A549 (cell line): ENCODE measurements at regions not wholly inside any gene's neighbourhood (a gene's known extent, or its start where the extent isn't known, plus 50 kb on each side); places are given as distances from the start of the nearest gene placed in this dataset.

ENCODE experiments used
- ATAC-seq, 2 experiments: fragments of 200-7000 bp in 1 of 2; fragments of >200 bp in 1 of 2; cut with Nextera tagmentation in 1 of 2; cut with Tn5 transposase in 1 of 2; 3 replicates each; pipeline versions ENCODE4 v1.8.0 to v1.9.1; 2018 to 2020; ENCODE audit warnings: mild to moderate bottlenecking in 1 of 2, moderate library complexity in 1 of 2
- CTCF ChIA-PET: fragments of 300-600 bp; sonication (Branson Sonifier 250); formaldehyde crosslinking; extraction: SDS; loops from one replicate; lab custom pipeline; 2021; ENCODE audit warnings: antibody characterized with exemption, inconsistent platforms; lab: Yijun Ruan, JAX
- POLR2A ChIA-PET: fragments of 350-600 bp; formaldehyde crosslinking; extraction: SDS; loops from one replicate; lab custom pipeline; 2021; ENCODE audit warnings: antibody characterized with exemption, inconsistent platforms; lab: Yijun Ruan, JAX
- DNase-seq, 2 experiments: peaks; one replicate each; pipeline versions ENCODE4 v3.0.0 to v3.0.0-alpha.2; 2011 to 2016; ENCODE audit warnings: low read depth in 1 of 2, low spot score in 1 of 2
- FAIRE-seq: peaks from 2 replicates; lab custom pipeline; 2011; peaks lifted over from hg19 to GRCh38; lab: Jason Lieb, UNC
- H3K27ac ChIP-seq, 2 experiments: fragments of >200 bp; sonication (Bioruptor Twin); formaldehyde crosslinking; 3 replicates each; pipeline ENCODE4 v1.5.1; 2016 to 2017
- H3K4me1 ChIP-seq: fragments of >200 bp; sonication (Bioruptor Twin); formaldehyde crosslinking; 3 replicates; pipeline ENCODE4 v1.6.1; 2016
- H3K4me2 ChIP-seq: fragments of >200 bp; sonication (Bioruptor Twin); formaldehyde crosslinking; 3 replicates; pipeline ENCODE4 v1.6.1; 2016
- H3K4me3 ChIP-seq: fragments of >200 bp; sonication (Bioruptor Twin); formaldehyde crosslinking; 3 replicates; pipeline ENCODE4 v1.5.1; 2016
- H3K9me3 ChIP-seq: fragments of >200 bp; sonication (Bioruptor Twin); formaldehyde crosslinking; 3 replicates; pipeline ENCODE4 v1.6.1; 2016
- BCL3 ChIP-seq: fragments of >200 bp; sonication (Bioruptor Twin); formaldehyde crosslinking; IDR thresholded peaks from 3 replicates; pipeline ENCODE4 v1.6.1; 2016
- CEBPB ChIP-seq, 2 experiments: fragments of >200 bp in 1 of 2; sonication (Bioruptor Twin) in 1 of 2; formaldehyde crosslinking in 1 of 2; IDR thresholded peaks; 2 replicates each; pipeline ENCODE4 v1.6.1; 2012 to 2016
- CHD2 ChIP-seq: fragments of 150-350 bp; IDR thresholded peaks from 2 replicates; pipeline ENCODE4 v1.6.1; 2014; ENCODE audit warnings: low read length; ENCODE audit not compliant: partially characterized antibody
- ELK1 ChIP-seq: fragments of 150-350 bp; IDR thresholded peaks from 2 replicates; pipeline ENCODE4 v1.6.1; 2014; ENCODE audit warnings: low read depth, mild to moderate bottlenecking, low read length
- HEYL ChIP-seq: fragments of 250-450 bp; sonication (Bioruptor Pico); IDR thresholded peaks from 2 replicates; pipeline ENCODE4 v1.8.0; 2021; ENCODE audit warnings: mild to moderate bottlenecking, moderate library complexity
- HOXA7 ChIP-seq: fragments of 250-450 bp; sonication (Bioruptor Pico); IDR thresholded peaks from 2 replicates; pipeline ENCODE4 v1.5.0; 2020; ENCODE audit warnings: mild to moderate bottlenecking, moderate library complexity
- KDM5A ChIP-seq: fragments of 200-600 bp; sonication (generic); IDR thresholded peaks from 2 replicates; pipeline ENCODE4 v1.6.1; 2016; ENCODE audit warnings: antibody characterized with exemption, mild to moderate bottlenecking
- MYC ChIP-seq: IDR thresholded peaks from 2 replicates; pipeline ENCODE4 v1.6.1; 2012; ENCODE audit warnings: mild to moderate bottlenecking, inconsistent platforms, low read length, improper control_type of control experiment, borderline replicate concordance
- NFE2L2 ChIP-seq: fragments of 150-350 bp; conservative IDR thresholded peaks from 2 replicates; pipeline ENCODE4 v1.6.1; 2014; ENCODE audit warnings: low read length
- NPAS2 ChIP-seq: fragments of 250-450 bp; sonication (Bioruptor Pico); IDR thresholded peaks from 2 replicates; pipeline ENCODE4 v1.8.0; 2022; ENCODE audit warnings: mild to moderate bottlenecking, moderate library complexity, borderline replicate concordance
- NR3C1 ChIP-seq: fragments of >200 bp; sonication (Bioruptor Twin); formaldehyde crosslinking; IDR thresholded peaks from 3 replicates; pipeline ENCODE4 v1.6.1; 2017
- PBX3 ChIP-seq: IDR thresholded peaks from 2 replicates; pipeline ENCODE4 v1.6.1; 2012
- PHF8 ChIP-seq: fragments of 200-600 bp; sonication (generic); IDR thresholded peaks from 2 replicates; pipeline ENCODE4 v1.6.1; 2016; ENCODE audit warnings: low read depth, mild to moderate bottlenecking, antibody characterized with exemption, moderate library complexity, borderline replicate concordance
- POLR2AphosphoS2 ChIP-seq: conservative IDR thresholded peaks from 2 replicates; pipeline ENCODE4 v1.6.1; 2012; ENCODE audit warnings: low read length, improper control_type of control experiment, inconsistent platforms
- RCOR1 ChIP-seq: fragments of 150-350 bp; IDR thresholded peaks from 2 replicates; pipeline ENCODE4 v1.6.1; 2014; ENCODE audit warnings: antibody characterized with exemption, low read length, low read depth
- RNF2 ChIP-seq: fragments of 200-600 bp; sonication (generic); IDR thresholded peaks from 2 replicates; pipeline ENCODE4 v1.6.1; 2016; ENCODE audit warnings: low read depth, mild to moderate bottlenecking, antibody characterized with exemption, moderate library complexity, borderline replicate concordance
- USF2 ChIP-seq: fragments of 450-650 bp; IDR thresholded peaks from 2 replicates; pipeline ENCODE4 v1.6.1; 2014; ENCODE audit warnings: antibody characterized with exemption
- ZC3H11A ChIP-seq: fragments of 450-650 bp; IDR thresholded peaks from 2 replicates; pipeline ENCODE4 v1.6.1; 2014; ENCODE audit warnings: antibody characterized with exemption, mild to moderate bottlenecking
- WGBS: methylation state at CpG from one replicate; pipeline ENCODE4 v1.1.6; 2017; ENCODE audit errors: missing lambda C conversion rate; 5-methylcytosine and 5-hydroxymethylcytosine counted together
- TF ChIP-seq, protein P1 (sequence below): fragments of 200-600 bp; sonication (generic); IDR thresholded peaks from 2 replicates; pipeline ENCODE4 v1.6.1; 2016; ENCODE audit warnings: antibody characterized with exemption, mild to moderate bottlenecking, moderate library complexity

DNA sequence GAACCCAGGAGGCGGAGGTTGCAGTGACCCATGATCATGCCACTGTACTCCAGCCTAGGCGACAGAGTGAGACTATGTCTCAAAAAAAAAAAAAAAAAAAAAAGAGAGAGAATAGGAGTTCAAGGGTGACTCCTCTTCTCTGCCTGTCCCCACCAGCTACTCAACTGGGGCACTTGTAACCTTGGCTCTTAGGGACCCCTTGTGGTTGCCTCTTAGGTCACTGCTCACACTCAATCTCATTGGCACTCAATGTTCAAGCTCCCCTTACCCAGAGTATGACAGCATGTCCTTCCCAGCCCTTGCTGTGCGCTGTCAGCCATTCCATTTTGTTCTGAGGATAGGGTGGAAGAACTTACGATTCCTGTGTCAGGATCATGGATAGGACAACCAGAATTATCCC, 82.4 kb upstream of the BEND4 start:
- H3K4me3 ChIP-seq = no peak overlapping the region
- 50% methylated on average over 4 of the region's 4 CpGs for WGBS
- CTCF ChIA-PET = no interaction called here
- H3K4me1 ChIP-seq = no peaks in the 10 kb centered on the region
- H3K27ac ChIP-seq = no peak overlapping the region
- no peak for DNase-seq
- ATAC-seq = no peak
- POLR2A ChIA-PET = no interaction called here
- no peak for FAIRE-seq
- H3K9me3 ChIP-seq = no peaks in the 10 kb centered on the region
- TF ChIP-seq, protein P1, sequence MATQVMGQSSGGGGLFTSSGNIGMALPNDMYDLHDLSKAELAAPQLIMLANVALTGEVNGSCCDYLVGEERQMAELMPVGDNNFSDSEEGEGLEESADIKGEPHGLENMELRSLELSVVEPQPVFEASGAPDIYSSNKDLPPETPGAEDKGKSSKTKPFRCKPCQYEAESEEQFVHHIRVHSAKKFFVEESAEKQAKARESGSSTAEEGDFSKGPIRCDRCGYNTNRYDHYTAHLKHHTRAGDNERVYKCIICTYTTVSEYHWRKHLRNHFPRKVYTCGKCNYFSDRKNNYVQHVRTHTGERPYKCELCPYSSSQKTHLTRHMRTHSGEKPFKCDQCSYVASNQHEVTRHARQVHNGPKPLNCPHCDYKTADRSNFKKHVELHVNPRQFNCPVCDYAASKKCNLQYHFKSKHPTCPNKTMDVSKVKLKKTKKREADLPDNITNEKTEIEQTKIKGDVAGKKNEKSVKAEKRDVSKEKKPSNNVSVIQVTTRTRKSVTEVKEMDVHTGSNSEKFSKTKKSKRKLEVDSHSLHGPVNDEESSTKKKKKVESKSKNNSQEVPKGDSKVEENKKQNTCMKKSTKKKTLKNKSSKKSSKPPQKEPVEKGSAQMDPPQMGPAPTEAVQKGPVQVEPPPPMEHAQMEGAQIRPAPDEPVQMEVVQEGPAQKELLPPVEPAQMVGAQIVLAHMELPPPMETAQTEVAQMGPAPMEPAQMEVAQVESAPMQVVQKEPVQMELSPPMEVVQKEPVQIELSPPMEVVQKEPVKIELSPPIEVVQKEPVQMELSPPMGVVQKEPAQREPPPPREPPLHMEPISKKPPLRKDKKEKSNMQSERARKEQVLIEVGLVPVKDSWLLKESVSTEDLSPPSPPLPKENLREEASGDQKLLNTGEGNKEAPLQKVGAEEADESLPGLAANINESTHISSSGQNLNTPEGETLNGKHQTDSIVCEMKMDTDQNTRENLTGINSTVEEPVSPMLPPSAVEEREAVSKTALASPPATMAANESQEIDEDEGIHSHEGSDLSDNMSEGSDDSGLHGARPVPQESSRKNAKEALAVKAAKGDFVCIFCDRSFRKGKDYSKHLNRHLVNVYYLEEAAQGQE = no peak
- no peak for TF ChIP-seq CHD2
- TF ChIP-seq NR3C1 = no peak
- no peak for TF ChIP-seq ZC3H11A
- no peak for TF ChIP-seq BCL3
- TF ChIP-seq PBX3 = no peak
- no peak for TF ChIP-seq RCOR1
- TF ChIP-seq POLR2AphosphoS2 = no peak
- no peak for TF ChIP-seq PHF8
- no peak for TF ChIP-seq RNF2
- no peak for TF ChIP-seq ELK1
- TF ChIP-seq HOXA7 = no peak
- TF ChIP-seq KDM5A = no peak
- TF ChIP-seq NFE2L2 = no peak
- no peak for TF ChIP-seq NPAS2 (CRISPR knock-in tag)
- TF ChIP-seq MYC = no peak
- TF ChIP-seq USF2 = no peak
- no peak for TF ChIP-seq HEYL (CRISPR knock-in tag)
- TF ChIP-seq CEBPB (IDR thresholded peaks at IDR 0.05) = no peak
- H3K4me2 ChIP-seq = no peak overlapping the region
